OCI-LY1 (cell line): ENCODE measurements at regions not wholly inside any gene's neighbourhood (a gene's known extent, or its start where the extent isn't known, plus 50 kb on each side); places are given as distances from the start of the nearest gene placed in this dataset.

Source experiments
- H2AFZ ChIP-seq: fragments of 200-600 bp; sonication (generic), shearing (Covaris generic); 2 replicates; pipeline ENCODE4 v1.6.0; 2014; ENCODE audit warnings: antibody characterized with exemption, mild to moderate bottlenecking, low read length
- H3F3A ChIP-seq: fragments of 200-600 bp; sonication (generic), shearing (Covaris generic); 2 replicates; pipeline ENCODE4 v1.6.0; 2014; ENCODE audit warnings: mild to moderate bottlenecking, antibody characterized with exemption, low read length, moderate library complexity; ENCODE audit not compliant: insufficient read depth
- H3K27ac ChIP-seq: fragments of 200-600 bp; sonication (generic); 2 replicates; pipeline ENCODE4 v1.5.1; 2014; ENCODE audit warnings: low read length, mixed run types, mild to moderate bottlenecking, low read depth; ENCODE audit not compliant: poor library complexity, severe bottlenecking
- H3K27me3 ChIP-seq: fragments of 200-600 bp; sonication (generic); 2 replicates; pipeline ENCODE4 v1.6.0; 2014; ENCODE audit warnings: antibody characterized with exemption, mild to moderate bottlenecking, low read length, moderate library complexity; ENCODE audit not compliant: insufficient read depth
- H3K36me3 ChIP-seq: fragments of 200-600 bp; sonication (generic); 2 replicates; pipeline ENCODE4 v1.6.1; 2014; ENCODE audit warnings: mild to moderate bottlenecking, antibody characterized with exemption, low read length, moderate library complexity, mixed read lengths; ENCODE audit not compliant: insufficient read depth
- H3K4me1 ChIP-seq: fragments of 200-600 bp; sonication (generic); 2 replicates; pipeline ENCODE4 v1.5.1; 2014; ENCODE audit warnings: mild to moderate bottlenecking, low read length, moderate library complexity; ENCODE audit not compliant: insufficient read depth, severe bottlenecking
- H3K4me2 ChIP-seq: fragments of 200-600 bp; sonication (generic), shearing (Covaris generic); 2 replicates; pipeline ENCODE4 v1.6.1; 2014; ENCODE audit warnings: low read length
- H3K4me3 ChIP-seq: fragments of 200-600 bp; sonication (generic); 2 replicates; pipeline ENCODE4 v1.5.1; 2014; ENCODE audit warnings: low read length, low read depth, mild to moderate bottlenecking, mixed read lengths; ENCODE audit not compliant: poor library complexity, severe bottlenecking
- H3K79me2 ChIP-seq: fragments of 200-600 bp; shearing (Covaris generic); 2 replicates; pipeline ENCODE4 v1.6.1; 2016; ENCODE audit warnings: mixed run types, low read length, mixed read lengths; ENCODE audit not compliant: insufficient read depth
- H3K9ac ChIP-seq: fragments of 200-600 bp; sonication (generic), shearing (Covaris generic); 2 replicates; pipeline ENCODE4 v1.6.1; 2014; ENCODE audit warnings: mild to moderate bottlenecking, low read length, mixed read lengths
- H3K9me2 ChIP-seq: fragments of 200-600 bp; sonication (generic), shearing (Covaris generic); 2 replicates; pipeline ENCODE4 v1.6.1; 2014; ENCODE audit warnings: low read depth, mild to moderate bottlenecking, low read length, mixed read lengths
- H3K9me3 ChIP-seq: fragments of 200-600 bp; shearing (Covaris generic); 2 replicates; pipeline ENCODE4 v1.6.1; 2014; ENCODE audit warnings: low read length, mixed read lengths
- H4K20me1 ChIP-seq: fragments of 200-600 bp; sonication (generic), shearing (Covaris generic); 2 replicates; pipeline ENCODE4 v1.6.0; 2016; ENCODE audit warnings: mild to moderate bottlenecking, low read length; ENCODE audit not compliant: insufficient read depth
- CTCF ChIP-seq: fragments of 200-600 bp; sonication (generic), shearing (Covaris generic); IDR thresholded peaks from 2 replicates; pipeline ENCODE4 v1.5.1; 2017; ENCODE audit warnings: mild to moderate bottlenecking, antibody characterized with exemption, low read length, moderate library complexity, mixed read lengths
- EZH2 ChIP-seq: fragments of 200-600 bp; sonication (generic), shearing (Covaris generic); IDR thresholded peaks from 2 replicates; pipeline ENCODE4 v1.8.0; 2017; ENCODE audit warnings: borderline replicate concordance, mixed run types, mild to moderate bottlenecking, antibody characterized with exemption, low read length, moderate library complexity, mixed read lengths

GRCh38 chr9:87184956-87185642 is 237.8 kb upstream of the GAS1 start:
- Histone ChIP-seq H3K9ac (no peak overlapping the region), H3K27me3 (no peaks in the 10 kb centered on the region), H3K4me1 (no peaks in the 10 kb centered on the region), H3K36me3 (no peaks in the 10 kb centered on the region), H3K79me2 (no peaks in the 10 kb centered on the region), H2AFZ (no peak overlapping the region), H3K9me2 (no peaks in the 10 kb centered on the region), H3K9me3 (no peaks in the 10 kb centered on the region), H3K4me2 (no peak overlapping the region), H3F3A (no peaks in the 10 kb centered on the region), H4K20me1 (no peaks in the 10 kb centered on the region), H3K27ac (no peak overlapping the region), H3K4me3 (no peak overlapping the region)
- no peak for TF ChIP-seq CTCF
- TF ChIP-seq EZH2: no peak

- no peaks in the 10 kb centered on the region for H3F3A ChIP-seq
- H2AFZ ChIP-seq: no peak overlapping the region
- no peak overlapping the region for H3K4me2 ChIP-seq
- no peak overlapping the region for H3K4me3 ChIP-seq
- H3K9me3 ChIP-seq: no peaks in the 10 kb centered on the region
- no peaks in the 10 kb centered on the region for H3K27me3 ChIP-seq
- H3K27ac ChIP-seq: no peak overlapping the region
- H3K79me2 ChIP-seq: no peaks in the 10 kb centered on the region
- no peaks in the 10 kb centered on the region for H3K4me1 ChIP-seq
- TF ChIP-seq EZH2: no peak
- TF ChIP-seq CTCF: no peak
- no peaks in the 10 kb centered on the region for H3K36me3 ChIP-seq
- H4K20me1 ChIP-seq: no peaks in the 10 kb centered on the region
- H3K9ac ChIP-seq: no peak overlapping the region
- no peaks in the 10 kb centered on the region for H3K9me2 ChIP-seq
Observed at GRCh38 chr9:87187656-87188055, 240.3 kb upstream of the GAS1 start.

GRCh38 chr9:87189006-87189405 is 241.7 kb upstream of the GAS1 start:
- Histone ChIP-seq H3K4me1 (no peaks in the 10 kb centered on the region), H4K20me1 (no peaks in the 10 kb centered on the region), H3K9me3 (no peaks in the 10 kb centered on the region), H3K27me3 (no peaks in the 10 kb centered on the region), H3F3A (no peaks in the 10 kb centered on the region), H3K9ac (no peak overlapping the region), H2AFZ (no peak overlapping the region), H3K79me2 (no peaks in the 10 kb centered on the region), H3K9me2 (no peaks in the 10 kb centered on the region), H3K4me2 (no peak overlapping the region), H3K36me3 (no peaks in the 10 kb centered on the region), H3K4me3 (no peak overlapping the region), H3K27ac (no peak overlapping the region)
- TF ChIP-seq EZH2: no peak
- no peak for TF ChIP-seq CTCF
